ENCODE measurements at regions not wholly inside any gene's neighbourhood (a gene's known extent, or its start where the extent isn't known, plus 50 kb on each side); places are given as distances from the start of the nearest gene placed in this dataset.

GRCh38 chr13:90518417-90518816 lies 829.1 kb upstream of the MIR17HG start:
- no peak for DNase-seq (ENCODE audit: low read depth in 2 of 2)

DNA sequence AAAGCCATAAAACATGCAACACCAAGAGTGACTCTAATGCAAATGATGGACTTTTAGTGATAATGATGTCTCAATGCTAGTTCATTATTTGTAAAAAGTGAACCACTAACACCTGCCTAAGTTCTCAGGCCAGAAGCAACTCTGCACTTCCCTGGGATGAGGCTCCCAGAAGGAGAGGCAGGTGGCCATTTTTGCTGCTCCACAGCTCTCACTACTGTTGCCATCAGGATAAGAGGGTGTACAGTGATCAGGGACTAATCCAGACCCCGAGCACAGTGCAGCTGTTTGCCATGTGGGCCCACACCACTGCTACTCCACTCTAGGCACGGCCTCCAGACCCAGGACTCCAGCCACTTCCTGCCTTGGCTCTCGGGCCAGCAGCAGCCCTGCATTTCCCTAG lies 828.3 kb upstream of the MIR17HG start:
- DNase-seq (ENCODE audit: low read depth in 2 of 2) = no peak

DNA sequence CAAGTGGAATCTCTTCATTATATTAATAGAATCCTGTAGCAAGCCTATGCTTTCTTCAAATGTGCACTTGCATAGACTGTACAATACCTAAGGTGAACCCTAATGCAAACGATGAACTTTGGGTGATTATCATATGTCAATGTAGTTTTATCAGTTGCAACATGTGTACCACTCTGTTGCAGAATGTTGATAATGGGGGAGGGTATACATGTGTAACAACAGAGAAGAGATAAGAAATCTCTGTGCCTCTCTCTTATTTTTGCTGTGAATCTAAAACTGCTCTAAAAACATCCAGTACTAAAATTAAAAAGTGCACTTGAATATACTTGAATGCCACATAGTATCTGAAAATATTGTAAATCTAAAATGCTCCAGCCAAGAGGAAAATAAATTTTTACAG lies 820.8 kb upstream of the MIR17HG start:
- no peak for DNase-seq (ENCODE audit: low read depth in 2 of 2)

GRCh38 chr13:90531744-90532143 lies 815.7 kb upstream of the MIR17HG start:
- no peak for DNase-seq (ENCODE audit: low read depth in 2 of 2)

DNA sequence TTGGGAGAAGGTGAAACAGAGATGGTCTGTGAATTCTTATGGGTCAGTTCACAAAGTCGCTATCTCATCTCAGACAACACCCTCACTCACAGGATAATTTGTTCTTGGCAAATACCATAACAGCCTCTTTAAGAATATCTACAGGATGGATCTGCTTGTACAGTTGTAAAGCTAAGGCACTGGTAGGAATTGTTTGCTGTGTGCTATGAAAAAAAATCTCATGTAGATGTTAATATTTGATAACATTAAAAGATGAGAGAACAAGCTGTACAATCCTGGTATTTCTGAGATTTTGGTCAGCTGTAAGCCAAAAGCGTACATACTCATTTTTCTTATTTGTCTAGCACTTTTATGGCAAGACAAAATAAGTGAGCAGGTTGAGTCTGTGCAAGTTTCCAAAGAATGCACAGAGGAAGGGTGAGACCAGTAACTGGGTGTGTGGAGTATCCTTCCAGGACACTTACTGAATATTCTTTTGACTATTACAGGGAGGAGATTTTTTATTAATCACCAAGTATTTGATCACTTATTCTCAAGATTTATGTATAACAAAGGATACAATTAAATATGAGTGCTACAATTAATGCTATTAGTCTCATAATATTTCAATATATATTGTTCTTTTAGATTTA lies 814.5 kb upstream of the MIR17HG start:
- DNase-seq (ENCODE audit: low read depth in 2 of 2) = no peak

DNA sequence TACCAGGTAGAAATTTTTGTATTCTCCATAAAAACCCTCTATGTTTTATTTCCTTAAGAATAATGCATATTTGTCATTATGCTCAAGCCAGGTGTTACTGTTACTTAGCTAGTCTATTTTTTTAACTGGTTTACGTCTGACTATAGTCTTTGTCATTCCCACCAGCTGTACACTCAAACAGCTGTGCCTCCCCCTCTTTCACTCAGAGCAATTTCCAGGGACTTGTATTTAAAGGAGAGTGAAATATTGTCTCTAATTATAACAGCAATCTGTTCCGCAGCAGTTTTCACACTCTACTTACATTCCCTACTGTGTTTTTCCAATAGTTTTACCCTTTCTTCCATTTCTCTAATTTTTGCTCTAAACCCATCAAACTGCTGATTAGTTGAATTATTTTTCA lies 813.6 kb upstream of the MIR17HG start:
- no peak for DNase-seq (ENCODE audit: low read depth in 2 of 2)

- DNase-seq (ENCODE audit: low read depth in 2 of 2) = no peak
Observed at GRCh38 chr13:90534617-90535370, 812.7 kb upstream of the MIR17HG start.

- DNase-seq (ENCODE audit: low read depth in 2 of 2) = no peak
Observed at GRCh38 chr13:90535421-90535820, 812.1 kb upstream of the MIR17HG start.

GRCh38 chr13:90538063-90538462 lies 809.4 kb upstream of the MIR17HG start:
- DNase-seq (ENCODE audit: low read depth in 2 of 2) = no peak

GRCh38 chr13:90541346-90541745 lies 806.1 kb upstream of the MIR17HG start:
- no peak for DNase-seq (ENCODE audit: low read depth in 2 of 2)

DNA sequence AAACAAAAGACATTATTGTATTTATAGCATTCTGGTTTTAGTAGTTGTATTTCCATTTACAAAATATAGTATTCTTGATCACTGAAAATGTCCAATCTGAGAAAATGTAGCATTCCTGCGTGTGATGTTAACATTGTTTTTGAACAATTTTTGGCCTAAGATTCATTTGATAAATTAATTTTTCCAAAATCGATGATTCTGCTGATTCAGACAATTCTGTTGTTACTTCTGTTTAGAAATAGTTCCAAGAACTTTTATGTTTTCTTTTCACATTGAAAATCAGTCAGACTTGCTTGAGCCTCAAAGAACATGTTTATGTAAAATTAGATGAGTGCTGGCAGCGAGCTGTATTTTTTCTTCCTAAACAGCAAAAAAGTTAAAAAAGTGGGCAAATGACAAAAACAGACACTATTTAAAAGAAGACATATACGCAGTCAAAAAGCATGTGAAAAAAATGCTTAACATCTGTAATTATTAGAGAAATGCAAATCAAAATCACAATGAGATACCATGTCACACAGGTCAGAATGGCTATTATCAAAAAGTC lies 804.5 kb upstream of the MIR17HG start:
- DNase-seq (ENCODE audit: low read depth in 2 of 2) = no peak

DNA sequence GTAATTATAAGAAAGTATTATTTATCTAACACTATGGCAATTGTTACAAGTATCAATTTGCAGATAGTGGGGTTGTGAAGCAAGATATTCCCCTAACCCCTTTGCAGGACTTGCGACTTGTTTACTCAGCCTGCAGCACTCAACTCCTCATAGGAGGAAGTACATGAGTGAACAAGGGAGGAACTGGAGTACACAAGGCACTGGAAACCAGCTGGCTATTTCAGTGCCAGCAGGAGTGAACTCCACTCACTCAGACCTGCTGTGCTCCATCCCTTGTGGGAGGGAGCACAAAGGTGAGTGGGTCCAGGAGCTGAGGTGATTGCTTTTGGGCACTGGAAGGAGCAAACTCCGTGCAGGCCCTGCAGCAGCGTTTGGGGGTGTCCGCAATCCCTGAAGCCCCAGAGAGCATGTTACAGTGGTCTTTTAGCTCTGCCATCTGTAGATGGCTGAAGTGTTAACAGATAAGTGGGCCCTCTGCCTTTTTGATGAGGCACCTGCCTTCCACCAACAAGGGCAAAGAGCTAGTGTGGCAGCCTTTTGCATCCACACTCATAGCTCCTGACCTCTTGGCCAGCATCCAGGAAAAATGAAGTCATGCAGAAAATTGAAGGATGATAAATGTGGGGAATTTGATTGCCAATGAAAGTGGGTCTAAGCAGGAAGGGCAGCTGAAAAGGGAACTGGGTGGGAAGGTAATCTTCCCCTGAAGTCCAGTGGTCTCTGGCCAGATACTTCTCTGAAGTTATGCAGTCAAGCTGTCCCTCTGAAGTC lies 802.2 kb upstream of the MIR17HG start:
- DNase-seq (ENCODE audit: low read depth in 2 of 2) = no peak

DNA sequence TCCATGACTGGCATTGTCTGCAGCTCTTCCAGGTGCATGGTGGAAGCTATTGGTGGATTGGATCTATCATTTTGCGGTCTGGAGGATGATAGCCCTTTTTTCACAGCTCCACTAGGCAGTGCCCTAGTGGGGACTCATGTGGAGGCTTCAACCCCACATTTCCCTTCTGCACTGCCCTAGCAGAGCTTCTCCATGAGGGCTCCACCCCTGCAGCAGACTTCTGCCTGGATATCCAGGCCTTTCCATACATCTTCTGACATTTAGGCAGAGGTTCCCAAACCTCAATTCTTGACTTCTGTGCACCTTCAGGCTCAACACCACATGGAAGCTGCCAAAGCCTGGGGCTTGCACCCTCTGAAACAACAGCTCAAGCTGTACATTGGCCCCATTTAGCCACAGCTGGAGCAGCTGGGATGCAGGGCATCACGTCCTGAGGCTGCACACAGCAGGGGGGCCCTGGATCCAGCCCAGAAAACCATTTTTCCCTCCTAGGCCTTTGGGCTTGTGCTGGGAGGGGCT lies 800.2 kb upstream of the MIR17HG start:
- no peak for DNase-seq (ENCODE audit: low read depth in 2 of 2)

DNA sequence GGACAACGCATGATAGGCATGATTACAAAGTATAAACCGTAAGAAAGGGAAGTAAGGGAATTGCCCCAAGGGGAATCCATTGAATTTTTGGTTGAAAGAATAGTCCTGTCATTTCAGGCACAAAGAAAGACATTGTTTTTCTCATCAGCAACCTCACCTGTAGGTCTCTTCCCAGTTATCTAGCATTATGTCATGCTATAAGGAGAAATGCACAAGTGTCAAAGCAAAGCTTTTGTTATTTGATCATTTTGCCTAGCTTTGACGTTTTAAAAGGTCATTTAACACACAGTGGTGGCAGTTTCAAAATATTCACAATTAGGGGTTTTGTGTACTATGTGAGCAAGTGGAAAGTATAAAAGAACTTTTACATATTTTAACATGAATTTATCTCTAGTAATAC lies 796.2 kb upstream of the MIR17HG start:
- no peak for DNase-seq (ENCODE audit: low read depth in 2 of 2)

DNA sequence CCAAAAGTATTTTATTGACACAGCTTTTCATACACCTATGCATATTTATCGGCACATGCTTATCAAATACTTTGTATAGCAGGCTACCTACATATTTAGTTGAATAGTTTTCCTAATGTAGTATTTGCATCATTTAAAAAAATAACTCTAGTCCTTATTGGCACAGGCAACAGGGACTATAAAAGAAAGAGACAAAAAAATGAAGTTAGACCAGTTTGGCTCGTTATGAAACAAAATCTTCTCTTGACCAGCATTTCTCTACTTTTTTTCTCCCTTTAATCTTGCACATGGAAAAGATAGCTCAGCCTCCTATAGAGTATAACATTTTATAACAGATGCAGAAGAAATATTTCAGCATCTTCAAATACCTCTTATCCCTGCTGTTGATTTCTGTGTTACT lies 794.8 kb upstream of the MIR17HG start:
- no peak for DNase-seq (ENCODE audit: low read depth in 2 of 2)

GRCh38 chr13:90553159-90553558 lies 794.3 kb upstream of the MIR17HG start:
- DNase-seq (ENCODE audit: low read depth in 2 of 2) = no peak

DNA sequence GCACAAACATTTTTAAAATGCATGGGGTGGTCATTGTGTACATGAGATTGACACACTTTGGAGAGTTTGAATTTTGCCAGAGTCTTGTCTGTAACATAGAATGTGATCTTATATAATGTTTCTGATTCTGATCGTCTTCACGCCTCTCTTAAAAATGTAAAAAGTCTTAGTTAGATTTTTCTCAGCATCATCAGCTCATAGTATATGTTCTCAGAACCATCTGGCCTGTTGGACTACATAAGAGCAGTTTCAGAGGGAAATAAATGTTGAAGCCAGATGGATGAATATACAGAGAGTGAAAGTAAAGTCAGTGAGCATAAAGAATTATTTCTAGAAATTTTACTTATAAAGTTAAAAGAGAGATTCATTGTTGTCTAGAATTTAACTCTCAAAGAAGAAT lies 789.9 kb upstream of the MIR17HG start:
- DNase-seq (ENCODE audit: low read depth in 2 of 2) = no peak

GRCh38 chr13:90562443-90562842 lies 785.0 kb upstream of the MIR17HG start:
- no peak for DNase-seq (ENCODE audit: low read depth in 2 of 2)

GRCh38 chr13:90564096-90564495 lies 783.4 kb upstream of the MIR17HG start:
- DNase-seq (ENCODE audit: low read depth in 2 of 2) = no peak

GRCh38 chr13:90564566-90564965 lies 782.9 kb upstream of the MIR17HG start:
- no peak for DNase-seq (ENCODE audit: low read depth in 2 of 2)

DNA sequence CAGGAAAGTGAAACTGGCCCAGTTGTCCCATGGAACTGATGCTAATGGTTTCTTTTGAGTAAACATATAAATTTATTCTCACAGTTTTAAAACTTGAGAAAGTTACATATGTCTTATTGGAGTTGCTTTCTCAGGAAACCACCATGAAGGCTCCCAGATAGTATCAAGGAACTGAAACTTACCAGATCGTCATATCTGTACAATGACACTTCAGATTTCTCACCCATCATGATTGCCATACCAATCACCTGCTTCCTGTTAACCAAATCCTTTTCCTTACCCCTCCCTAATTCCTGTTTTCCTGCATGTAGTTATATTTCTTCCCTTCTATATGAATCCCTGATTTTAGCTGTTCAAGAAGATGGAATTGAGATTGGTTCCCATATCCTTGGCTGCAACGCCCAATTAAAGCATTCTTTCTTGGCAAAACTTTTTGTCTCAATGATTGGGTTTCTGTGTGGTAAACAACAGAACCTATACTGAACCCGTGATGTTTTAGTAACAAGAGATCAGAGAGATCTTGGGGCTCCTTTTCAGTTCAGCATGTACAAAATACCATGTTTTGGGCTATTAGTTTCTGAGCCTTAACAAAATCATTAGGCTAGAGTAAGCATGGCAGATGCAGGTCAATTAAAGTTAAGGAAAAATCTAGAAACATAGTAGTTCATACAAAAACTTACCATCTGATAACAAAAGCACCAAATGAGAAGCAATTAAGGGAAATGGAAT lies 781.3 kb upstream of the MIR17HG start:
- DNase-seq (ENCODE audit: low read depth in 2 of 2) = no peak

GRCh38 chr13:90568165-90568564 lies 779.3 kb upstream of the MIR17HG start:
- DNase-seq (ENCODE audit: low read depth in 2 of 2) = no peak

Data from fibroblast of skin of left quadriceps (primary cell).